HUES6 (cell line): ENCODE measurements at regions not wholly inside any gene's neighbourhood (a gene's known extent, or its start where the extent isn't known, plus 50 kb on each side); places are given as distances from the start of the nearest gene placed in this dataset.
"Not testable (repeated sequence)": the region's sequence is repeated elsewhere in the genome, so short reads cannot be mapped to it uniquely, and the experiment has no call there.

Source experiments
- H3K27ac ChIP-seq: 2 replicates; pipeline ENCODE4 v1.7.0; 2013; ENCODE audit warnings: low read depth, mild to moderate bottlenecking, low read length, inconsistent platforms
- H3K27me3 ChIP-seq: 2 replicates; pipeline ENCODE4 v1.6.1; 2013; ENCODE audit warnings: low read length; ENCODE audit not compliant: control insufficient read depth, insufficient read depth
- H3K36me3 ChIP-seq: 2 replicates; pipeline ENCODE4 v1.6.1; 2013; ENCODE audit warnings: low read length; ENCODE audit not compliant: control insufficient read depth, insufficient read depth
- H3K4me1 ChIP-seq: 2 replicates; pipeline ENCODE4 v1.6.1; 2013; ENCODE audit warnings: low read length; ENCODE audit not compliant: control insufficient read depth, insufficient read depth
- H3K4me3 ChIP-seq: 2 replicates; pipeline ENCODE4 v1.5.1; 2013; ENCODE audit warnings: low read depth, low read length
- H3K9ac ChIP-seq: one replicate; pipeline ENCODE4 v1.6.1; 2013; ENCODE audit warnings: mild to moderate bottlenecking, low read length
- H3K9me3 ChIP-seq: 2 replicates; pipeline ENCODE4 v1.6.1; 2013; ENCODE audit warnings: low read depth, low read length; ENCODE audit not compliant: control insufficient read depth, insufficient read depth

DNA sequence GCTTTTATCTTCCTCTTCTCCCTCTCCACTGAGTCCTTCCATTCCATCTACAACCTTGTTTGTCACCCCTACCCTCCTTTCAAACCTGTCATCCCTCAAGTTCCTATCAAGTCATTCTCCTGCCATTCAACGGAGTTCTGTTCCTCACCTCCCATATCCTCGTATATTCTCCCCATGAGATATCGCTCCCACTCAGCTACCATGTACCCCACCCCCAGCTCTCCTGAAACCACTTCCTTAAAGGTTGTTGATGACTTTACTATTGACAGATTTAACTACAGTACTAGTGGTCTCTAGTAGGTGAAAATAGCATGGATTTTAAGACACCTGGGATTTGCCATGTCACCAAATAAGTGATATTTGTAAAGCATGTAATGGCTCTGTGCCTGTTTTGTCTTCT lies 107.4 kb upstream of the BARHL2 start:
- H3K4me1 ChIP-seq, result no peaks in the 10 kb centered on the region
- H3K4me3 ChIP-seq, result no peak overlapping the region
- H3K27ac ChIP-seq, result no peak overlapping the region
- no peak overlapping the region for H3K9ac ChIP-seq
- no peaks in the 10 kb centered on the region for H3K27me3 ChIP-seq
- H3K9me3 ChIP-seq, result no peaks in the 10 kb centered on the region
- no peaks in the 10 kb centered on the region for H3K36me3 ChIP-seq

DNA sequence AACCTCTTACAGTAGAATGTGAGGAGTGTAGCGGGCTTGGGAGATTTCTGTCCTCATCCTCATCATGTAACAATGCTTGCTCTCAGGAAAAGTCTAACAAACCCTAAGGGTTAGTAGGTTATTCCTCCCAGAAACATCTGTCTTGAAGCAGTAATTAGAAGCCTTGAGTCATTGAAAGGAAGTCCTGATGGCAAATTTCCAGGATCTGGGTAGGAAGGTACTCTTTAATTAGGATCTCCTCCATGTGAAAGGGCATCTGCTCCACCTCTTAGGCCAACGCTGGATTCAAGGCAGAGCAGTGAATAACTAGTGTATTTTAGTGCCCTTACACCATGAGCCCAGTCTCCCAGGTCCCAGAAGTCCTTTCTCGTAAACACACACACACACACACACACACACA lies 106.6 kb upstream of the BARHL2 start:
- Histone ChIP-seq H3K27ac (no peak overlapping the region), H3K9me3 (no peaks in the 10 kb centered on the region), H3K4me3 (no peak overlapping the region), H3K4me1 (no peaks in the 10 kb centered on the region), H3K27me3 (no peaks in the 10 kb centered on the region), H3K36me3 (no peaks in the 10 kb centered on the region), H3K9ac (no peak overlapping the region)

DNA sequence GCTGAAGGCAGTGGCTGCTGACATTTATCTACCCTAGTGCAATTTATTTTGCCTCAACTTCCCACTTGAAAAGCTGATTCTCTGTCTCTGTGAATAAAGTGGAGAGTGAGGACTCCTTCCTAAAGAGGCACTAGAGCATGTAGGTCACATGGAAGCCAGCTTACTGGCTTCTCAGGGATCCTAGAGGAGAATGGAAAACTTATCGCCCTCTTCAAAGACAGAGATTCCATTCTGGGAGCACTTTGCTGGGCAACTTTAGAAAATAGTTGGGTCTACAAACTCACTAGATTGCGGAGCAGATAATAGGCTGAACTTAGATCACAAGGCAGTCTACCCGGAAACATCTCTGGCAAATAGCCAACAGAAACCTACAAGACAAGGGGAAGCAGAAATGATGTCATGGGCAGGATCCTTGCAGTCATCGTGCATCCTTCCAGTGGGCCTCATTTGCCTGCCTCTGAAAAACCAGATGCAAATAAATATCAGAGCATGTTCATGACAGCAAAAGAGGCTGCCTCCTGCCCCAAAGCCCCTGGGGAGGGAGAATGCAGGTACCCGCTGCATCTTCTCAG lies 104.8 kb upstream of the BARHL2 start:
- H3K9me3 ChIP-seq, result no peaks in the 10 kb centered on the region
- no peaks in the 10 kb centered on the region for H3K36me3 ChIP-seq
- H3K27ac ChIP-seq, result no peak overlapping the region
- no peak overlapping the region for H3K9ac ChIP-seq
- no peaks in the 10 kb centered on the region for H3K4me1 ChIP-seq
- no peaks in the 10 kb centered on the region for H3K27me3 ChIP-seq
- H3K4me3 ChIP-seq, result no peak overlapping the region

DNA sequence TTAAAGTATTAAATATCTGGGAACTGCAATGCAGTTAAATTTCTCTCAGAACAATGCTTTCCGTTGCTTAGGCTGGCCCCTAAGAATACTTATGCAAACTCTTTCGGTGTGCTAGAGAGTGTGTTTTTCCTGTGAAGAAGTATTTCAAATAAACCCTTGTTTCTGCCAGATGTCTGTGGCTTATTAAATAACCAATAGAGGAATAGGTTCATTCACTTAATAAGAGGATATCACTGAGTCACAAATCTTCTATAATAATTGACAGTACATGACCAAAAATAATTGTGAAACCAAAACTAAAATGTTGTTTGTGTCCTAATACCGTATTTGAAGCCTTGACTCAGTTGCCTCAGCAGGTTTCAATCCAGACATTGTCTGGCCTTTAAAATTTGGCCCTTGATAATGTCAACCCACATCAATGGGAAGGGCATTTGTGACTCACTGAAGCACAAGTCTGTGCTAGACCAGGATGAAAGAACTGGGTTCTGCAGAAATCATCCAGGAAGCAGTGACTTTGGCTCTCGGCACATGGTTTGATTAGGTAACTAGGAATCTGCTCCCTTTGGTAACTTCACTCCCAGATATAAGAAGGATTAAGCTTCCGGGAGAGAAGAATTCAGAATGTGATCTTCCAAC lies 104.2 kb upstream of the BARHL2 start:
- Histone ChIP-seq H3K4me3 (no peak overlapping the region), H3K4me1 (no peaks in the 10 kb centered on the region), H3K27ac (no peak overlapping the region), H3K36me3 (no peaks in the 10 kb centered on the region), H3K9me3 (no peaks in the 10 kb centered on the region), H3K27me3 (no peaks in the 10 kb centered on the region), H3K9ac (no peak overlapping the region)

DNA sequence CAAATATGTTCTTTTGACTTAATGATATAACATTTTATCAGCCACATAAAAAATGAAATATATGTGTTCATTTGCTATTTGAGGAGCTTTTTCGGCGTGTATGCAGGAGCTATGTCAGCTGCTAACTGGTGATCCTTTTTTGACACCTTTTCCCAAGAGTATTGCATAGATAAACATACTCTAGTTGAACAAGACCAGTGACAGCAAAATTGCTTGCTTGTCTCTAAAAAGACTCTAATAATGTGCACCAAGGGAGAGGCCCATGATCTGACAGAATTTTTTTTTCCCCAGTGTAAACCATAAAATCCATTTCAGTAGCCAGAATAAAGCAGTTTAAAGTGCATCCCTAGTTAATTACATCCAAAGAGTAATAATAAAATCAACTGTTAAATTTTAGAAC lies 103.6 kb upstream of the BARHL2 start:
- Histone ChIP-seq H3K9me3 (no peaks in the 10 kb centered on the region), H3K36me3 (no peaks in the 10 kb centered on the region), H3K27me3 (no peaks in the 10 kb centered on the region), H3K4me3 (no peak overlapping the region), H3K27ac (no peak overlapping the region), H3K4me1 (no peaks in the 10 kb centered on the region), H3K9ac (no peak overlapping the region)

DNA sequence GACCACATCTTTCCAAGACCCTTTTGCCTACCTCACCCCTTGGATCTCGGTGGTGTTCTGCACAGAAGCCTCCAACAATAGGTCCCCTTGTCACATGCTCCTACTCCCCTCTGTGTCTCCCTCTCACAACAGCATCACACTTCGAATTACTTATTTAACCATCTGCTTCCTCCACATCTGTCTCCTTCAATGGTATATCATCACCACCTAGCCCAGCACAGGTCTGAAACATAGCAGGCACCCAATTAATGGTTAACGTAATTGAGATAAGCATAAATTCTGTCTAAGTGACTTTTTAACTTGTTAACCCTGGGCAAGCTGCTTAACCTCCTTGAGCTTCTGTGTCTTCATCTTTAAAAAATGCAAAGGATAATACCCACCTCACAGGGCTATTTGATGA lies 100.3 kb upstream of the BARHL2 start:
- no peaks in the 10 kb centered on the region for H3K27me3 ChIP-seq
- no peaks in the 10 kb centered on the region for H3K36me3 ChIP-seq
- H3K4me1 ChIP-seq, result no peaks in the 10 kb centered on the region
- no peak overlapping the region for H3K27ac ChIP-seq
- H3K9ac ChIP-seq, result no peak overlapping the region
- no peaks in the 10 kb centered on the region for H3K9me3 ChIP-seq
- no peak overlapping the region for H3K4me3 ChIP-seq

DNA sequence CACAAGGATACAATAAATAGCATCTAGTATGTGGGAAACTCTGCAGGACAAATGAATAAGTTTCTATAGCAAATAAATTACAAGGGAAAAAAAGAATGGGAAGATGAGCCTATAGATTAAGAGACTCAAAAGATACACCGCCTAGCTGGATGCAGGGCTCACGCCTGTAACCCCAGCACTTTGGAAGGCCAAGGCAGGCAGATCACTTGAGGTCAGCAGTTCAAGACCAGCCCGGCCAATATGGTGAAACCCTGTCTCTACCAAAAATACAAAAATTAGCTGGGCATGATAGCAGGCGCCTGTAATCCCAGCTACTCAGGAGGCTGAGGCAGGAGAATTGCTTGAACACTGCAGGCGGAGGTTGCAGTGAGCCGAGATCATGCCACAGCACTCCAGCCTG lies 95.1 kb upstream of the BARHL2 start:
- H3K9me3 ChIP-seq, H3K27me3 ChIP-seq, H3K27ac ChIP-seq, H3K4me3 ChIP-seq, H3K9ac ChIP-seq, H3K36me3 ChIP-seq: not testable (repeated sequence)
- H3K4me1 ChIP-seq, result peaks cover 24% of the 10 kb centered on the region

DNA sequence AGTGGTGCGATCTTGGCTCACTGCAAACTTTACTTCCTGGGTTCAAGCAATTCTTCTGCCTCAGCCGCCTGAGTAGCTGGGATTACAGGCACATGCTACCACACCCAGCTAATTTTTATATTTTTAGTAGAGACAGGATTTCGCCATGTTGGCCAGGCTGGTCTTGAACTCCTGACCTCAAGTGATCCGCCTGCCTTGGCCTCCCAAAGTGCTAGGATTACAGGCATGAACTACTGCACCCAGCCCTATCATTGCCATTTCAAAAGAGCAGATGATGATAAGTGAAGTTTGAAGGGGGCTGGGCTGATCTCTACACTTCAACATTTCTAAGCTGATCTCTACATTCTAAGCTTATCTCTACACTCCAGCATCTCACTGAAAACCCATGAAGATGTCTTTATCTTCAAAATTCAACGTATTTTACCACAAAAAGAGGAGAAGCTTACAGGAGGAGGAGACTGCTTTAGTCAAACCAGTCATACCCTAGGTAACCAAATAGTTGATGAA lies 94.4 kb upstream of the BARHL2 start:
- not testable (repeated sequence) for H3K27me3 ChIP-seq, H3K9me3 ChIP-seq, H3K36me3 ChIP-seq, H3K9ac ChIP-seq, H3K27ac ChIP-seq, H3K4me3 ChIP-seq
- H3K4me1 ChIP-seq, result peaks cover 24% of the 10 kb centered on the region

DNA sequence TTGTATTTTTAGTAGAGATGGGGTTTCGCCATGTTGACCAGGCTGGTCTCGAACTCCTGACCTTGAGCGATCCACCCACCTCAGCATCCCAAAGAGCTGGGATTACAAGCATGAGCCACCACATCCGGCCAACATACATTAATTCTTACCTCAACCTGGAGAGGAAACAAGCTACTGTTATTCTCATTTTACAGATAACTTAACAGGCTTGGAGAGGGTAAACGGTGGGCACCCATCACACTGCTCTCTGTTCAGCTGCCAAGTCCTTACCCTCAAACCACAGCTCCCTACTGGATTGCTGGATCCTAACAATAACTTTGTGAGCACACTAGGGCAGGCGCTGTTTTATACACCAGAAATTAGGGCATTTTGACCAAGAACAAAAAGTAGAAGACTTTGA lies 93.6 kb upstream of the BARHL2 start:
- H3K36me3 ChIP-seq, result no peaks in the 10 kb centered on the region
- H3K9me3 ChIP-seq, result no peaks in the 10 kb centered on the region
- H3K27me3 ChIP-seq, result peaks cover 9% of the 10 kb centered on the region; the same call in 1 of the 2 replicates
- peaks cover 24% of the 10 kb centered on the region for H3K4me1 ChIP-seq
- no peak overlapping the region for H3K27ac ChIP-seq
- no peak overlapping the region for H3K4me3 ChIP-seq
- no peak overlapping the region for H3K9ac ChIP-seq

DNA sequence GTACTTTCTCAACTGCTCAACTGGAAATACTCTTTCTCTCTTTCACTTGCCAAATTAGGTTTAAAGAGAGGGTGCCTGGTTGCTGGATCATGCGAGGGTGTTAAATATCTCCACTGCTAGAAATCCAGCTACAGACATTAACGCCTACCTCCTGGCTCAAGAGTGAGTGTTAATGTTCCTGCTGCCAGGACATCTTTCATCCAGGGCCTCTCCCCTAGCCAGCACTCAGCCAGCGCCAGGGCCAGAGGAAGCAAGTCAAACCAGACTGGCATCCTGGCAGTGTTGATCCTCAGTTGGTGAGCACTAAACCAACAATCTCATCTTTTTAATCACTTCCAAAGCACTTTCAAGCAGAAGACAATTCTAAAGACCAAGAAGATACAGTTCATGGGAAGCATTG lies 92.9 kb upstream of the BARHL2 start:
- Histone ChIP-seq H3K27ac (no peak overlapping the region), H3K36me3 (no peaks in the 10 kb centered on the region), H3K4me3 (no peak overlapping the region), H3K9ac (no peak overlapping the region), H3K9me3 (no peaks in the 10 kb centered on the region), H3K4me1 (peaks cover 24% of the 10 kb centered on the region), H3K27me3 (peaks cover 9% of the 10 kb centered on the region; the same call in 1 of the 2 replicates)

DNA sequence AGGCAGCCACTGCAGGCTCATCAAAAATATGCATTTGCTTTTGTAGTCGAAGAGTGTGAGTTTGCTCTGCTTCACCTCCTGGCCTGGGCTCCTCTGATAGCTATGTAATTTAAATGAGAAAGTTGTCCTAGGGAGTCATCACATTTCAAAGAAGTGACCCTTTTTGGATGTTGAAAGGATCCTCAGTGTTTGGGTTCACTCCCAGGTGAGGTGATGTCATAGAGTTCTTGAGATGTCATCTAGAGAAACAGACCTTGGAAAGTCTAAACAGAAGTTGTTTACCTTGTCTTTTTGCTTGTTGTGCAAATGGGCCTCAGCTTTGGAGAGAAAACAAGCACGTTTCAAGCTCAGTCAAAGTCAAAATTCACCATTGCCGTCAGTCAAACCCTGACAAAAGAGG lies 92.0 kb upstream of the BARHL2 start:
- Histone ChIP-seq H3K4me1 (peaks cover 24% of the 10 kb centered on the region), H3K27me3 (peaks cover 9% of the 10 kb centered on the region; the same call in 1 of the 2 replicates), H3K9ac (no peak overlapping the region), H3K9me3 (no peaks in the 10 kb centered on the region), H3K27ac (no peak overlapping the region), H3K36me3 (no peaks in the 10 kb centered on the region), H3K4me3 (no peak overlapping the region)
